PC-9 (cell line): ENCODE measurements at regions not wholly inside any gene's neighbourhood (a gene's known extent, or its start where the extent isn't known, plus 50 kb on each side); places are given as distances from the start of the nearest gene placed in this dataset.

Source experiments
- BruUV-seq: library from RNA; stranded (reverse); fragments of 400-500 nt; replicated peaks from 2 replicates; lab custom pipeline; 2021; lab: Mats Ljungman, UMichigan
- CTCF ChIA-PET: fragments of 300-600 bp; sonication (Branson Sonifier 250); formaldehyde crosslinking; loops from one replicate; lab custom pipeline; 2022; ENCODE audit warnings: antibody characterized with exemption; lab: Charles Lee
- POLR2A ChIA-PET: fragments of 300-600 bp; sonication (Branson Sonifier 250); formaldehyde crosslinking; loops from one replicate; lab custom pipeline; 2022; ENCODE audit warnings: antibody characterized with exemption; ENCODE audit not compliant: unreplicated experiment; lab: Charles Lee
- DNase-seq, 2 experiments: peaks; one replicate each; pipeline versions ENCODE4 v3.0.0 to v3.0.0-alpha.2; 2015 to 2022; ENCODE audit warnings: mixed read lengths in 1 of 2
- H2AFZ ChIP-seq: fragments of 200-600 bp; sonication (generic); 2 replicates; pipeline ENCODE4 v1.8.1; 2017; ENCODE audit warnings: antibody characterized with exemption
- H3F3A ChIP-seq: fragments of 200-600 bp; sonication (generic); 2 replicates; pipeline ENCODE4 v1.8.1; 2017; ENCODE audit warnings: antibody characterized with exemption, mild to moderate bottlenecking, low read depth; ENCODE audit not compliant: insufficient read depth
- H3K27ac ChIP-seq: fragments of 200-600 bp; sonication (generic); 2 replicates; pipeline ENCODE4 v1.6.1; 2016; ENCODE audit warnings: mixed run types
- H3K27me3 ChIP-seq: fragments of 200-600 bp; sonication (generic); 2 replicates; pipeline ENCODE4 v1.6.1; 2016; ENCODE audit warnings: low read depth, mixed run types; ENCODE audit not compliant: insufficient read depth
- H3K36me3 ChIP-seq: fragments of 200-600 bp; sonication (generic); 2 replicates; pipeline ENCODE4 v1.6.1; 2016; ENCODE audit warnings: low read depth, mixed run types
- H3K4me1 ChIP-seq: fragments of 200-600 bp; sonication (generic); replicated peaks from 2 replicates; pipeline ENCODE4 v1.6.1; 2016; ENCODE audit warnings: mixed run types; ENCODE audit not compliant: insufficient read depth
- H3K4me2 ChIP-seq: fragments of 200-600 bp; sonication (generic); 2 replicates; pipeline ENCODE4 v1.6.1; 2017; ENCODE audit warnings: mixed run types
- H3K4me3 ChIP-seq: fragments of 200-600 bp; sonication (generic); 2 replicates; pipeline ENCODE4 v1.6.1; 2016; ENCODE audit warnings: mixed run types
- H3K79me2 ChIP-seq: fragments of 200-600 bp; sonication (generic); 2 replicates; pipeline ENCODE4 v1.6.1; 2017; ENCODE audit warnings: low read depth, mixed run types
- H3K9me2 ChIP-seq: fragments of 200-600 bp; sonication (generic); 2 replicates; pipeline ENCODE4 v1.8.1; 2017; ENCODE audit warnings: mild to moderate bottlenecking; ENCODE audit not compliant: insufficient read depth
- H3K9me3 ChIP-seq: fragments of 200-600 bp; sonication (generic); 2 replicates; pipeline ENCODE4 v1.8.1; 2016; ENCODE audit warnings: low read depth; ENCODE audit not compliant: insufficient read depth
- H4K20me1 ChIP-seq: fragments of 200-600 bp; sonication (generic); 2 replicates; pipeline ENCODE4 v1.8.1; 2017; ENCODE audit not compliant: insufficient read depth
- CTCF ChIP-seq: fragments of 200-600 bp; sonication (generic); conservative IDR thresholded peaks from 2 replicates; pipeline ENCODE4 v1.6.1; 2017; ENCODE audit warnings: mixed run types, antibody characterized with exemption, mild to moderate bottlenecking, moderate library complexity
- EZH2 ChIP-seq: fragments of 200-600 bp; sonication (generic); IDR thresholded peaks from 2 replicates; pipeline ENCODE4 v1.8.0; 2017; ENCODE audit warnings: antibody characterized with exemption, low read depth
- intact Hi-C: fragments of 100-400 bp; cut with micrococcal nuclease; formaldehyde crosslinking; loops from one replicate; pipeline ENCODE4 v1.10.0; 2022; ENCODE audit not compliant: unreplicated experiment

GRCh38 chr1:29896300-29896699 is 660.0 kb downstream of the PTPRU start:
- no peaks in the 10 kb centered on the region for H4K20me1 ChIP-seq
- intact Hi-C loops: no loop called here
- peaks cover 21% of the 10 kb centered on the region; the same call in 1 of the 2 replicates for H3K27me3 ChIP-seq
- BruUV-seq: no TSS peak
- no peaks in the 10 kb centered on the region for H3K9me3 ChIP-seq
- DNase-seq: no peak
- H3K9me2 ChIP-seq: no peaks in the 10 kb centered on the region
- no peak overlapping the region for H2AFZ ChIP-seq
- no peaks in the 10 kb centered on the region for H3K4me1 ChIP-seq
- no peaks in the 10 kb centered on the region for H3F3A ChIP-seq
- H3K27ac ChIP-seq: no peak overlapping the region
- no peaks in the 10 kb centered on the region for H3K79me2 ChIP-seq
- no peak for TF ChIP-seq CTCF
- TF ChIP-seq EZH2: no peak
- POLR2A ChIA-PET: interaction anchor here (0.6 kb wide), 1 partner anchor 174 kb away, joined by 4 read pairs; no protein-coding TSS in a partner anchor
- H3K36me3 ChIP-seq: no peaks in the 10 kb centered on the region
- CTCF ChIA-PET: no interaction called here
- H3K4me3 ChIP-seq: no peak overlapping the region
- no peak overlapping the region for H3K4me2 ChIP-seq

DNA sequence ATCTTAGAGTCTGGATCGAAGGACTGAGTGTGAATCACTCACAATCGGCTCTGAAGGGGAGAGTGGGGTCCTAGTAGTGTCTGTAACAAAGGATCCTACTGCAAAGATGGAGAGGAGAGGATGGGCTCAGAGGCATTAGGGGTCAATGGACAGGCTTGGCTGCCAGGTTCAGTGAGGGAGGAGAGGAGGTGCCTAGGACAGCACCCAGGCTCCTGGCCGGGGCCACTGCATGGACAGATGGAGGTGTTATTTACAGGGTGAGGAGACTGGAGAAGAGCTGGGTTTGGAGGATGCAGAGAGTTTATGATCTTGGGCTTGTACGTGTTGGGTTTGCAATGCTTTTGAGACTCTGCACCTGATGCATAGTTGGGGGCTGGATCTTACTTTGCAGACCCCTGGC is 658.9 kb downstream of the PTPRU start:
- Histone ChIP-seq H3K27me3 (peaks cover 21% of the 10 kb centered on the region; the same call in 1 of the 2 replicates), H3K27ac (no peak overlapping the region), H3F3A (no peaks in the 10 kb centered on the region), H3K4me2 (no peak overlapping the region), H3K4me1 (no peaks in the 10 kb centered on the region), H3K4me3 (no peak overlapping the region), H2AFZ (no peak overlapping the region), H3K79me2 (no peaks in the 10 kb centered on the region), H3K9me3 (no peaks in the 10 kb centered on the region), H3K9me2 (no peaks in the 10 kb centered on the region), H3K36me3 (no peaks in the 10 kb centered on the region), H4K20me1 (no peaks in the 10 kb centered on the region)
- ChIA-PET POLR2A (no interaction called here), CTCF (no interaction called here)
- no peak for TF ChIP-seq EZH2
- no peak for TF ChIP-seq CTCF
- no peak for DNase-seq
- BruUV-seq: no TSS peak
- intact Hi-C loops: no loop called here

DNA sequence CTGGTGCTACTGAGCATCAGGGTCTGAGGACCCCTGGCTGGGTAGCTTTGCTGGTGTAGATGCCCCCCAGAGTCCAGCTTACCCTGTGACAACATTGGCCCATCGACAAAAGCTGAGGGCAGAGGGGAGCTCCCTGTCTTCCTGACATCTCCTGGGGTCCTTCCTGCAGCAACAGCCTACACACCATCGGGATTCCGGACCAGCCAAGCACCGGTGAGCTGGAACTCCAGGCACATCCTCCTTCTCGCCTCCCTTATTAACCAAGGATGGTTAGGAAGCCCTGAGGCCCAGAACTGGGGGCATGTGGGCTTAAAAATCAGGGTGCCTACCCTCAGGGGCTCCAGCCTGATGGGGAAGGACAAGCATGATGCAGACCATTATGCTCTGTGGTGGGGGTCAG is 658.0 kb downstream of the PTPRU start:
- POLR2A ChIA-PET: no interaction called here
- no peak for TF ChIP-seq EZH2
- TF ChIP-seq CTCF: no peak
- no peak overlapping the region for H3K4me3 ChIP-seq
- H3K27ac ChIP-seq: no peak overlapping the region
- H3K4me1 ChIP-seq: no peaks in the 10 kb centered on the region
- DNase-seq: no peak
- no peaks in the 10 kb centered on the region for H3K9me3 ChIP-seq
- no peaks in the 10 kb centered on the region for H3K36me3 ChIP-seq
- H4K20me1 ChIP-seq: no peaks in the 10 kb centered on the region
- no peaks in the 10 kb centered on the region for H3K79me2 ChIP-seq
- BruUV-seq: no TSS peak
- CTCF ChIA-PET: no interaction called here
- no peaks in the 10 kb centered on the region for H3F3A ChIP-seq
- H3K9me2 ChIP-seq: no peaks in the 10 kb centered on the region
- peaks cover 24% of the 10 kb centered on the region for H3K27me3 ChIP-seq
- H2AFZ ChIP-seq: no peak overlapping the region
- intact Hi-C loops: no loop called here
- no peak overlapping the region for H3K4me2 ChIP-seq
